NCI-H1092 (cell line): ENCODE measurements at regions not wholly inside any gene's neighbourhood (a gene's known extent, or its start where the extent isn't known, plus 50 kb on each side); places are given as distances from the start of the nearest gene placed in this dataset.
"Not testable (repeated sequence)": the region's sequence is repeated elsewhere in the genome, so short reads cannot be mapped to it uniquely, and the experiment has no call there.

ENCODE experiments used
- DNase-seq: peaks from one replicate; lab custom pipeline; 2025; lab: John Stamatoyannopoulos, UW

- DNase-seq = not testable (repeated sequence)
Observed at GRCh38 chr2:209300766-209301165, 123.1 kb upstream of the MAP2 start.

DNA sequence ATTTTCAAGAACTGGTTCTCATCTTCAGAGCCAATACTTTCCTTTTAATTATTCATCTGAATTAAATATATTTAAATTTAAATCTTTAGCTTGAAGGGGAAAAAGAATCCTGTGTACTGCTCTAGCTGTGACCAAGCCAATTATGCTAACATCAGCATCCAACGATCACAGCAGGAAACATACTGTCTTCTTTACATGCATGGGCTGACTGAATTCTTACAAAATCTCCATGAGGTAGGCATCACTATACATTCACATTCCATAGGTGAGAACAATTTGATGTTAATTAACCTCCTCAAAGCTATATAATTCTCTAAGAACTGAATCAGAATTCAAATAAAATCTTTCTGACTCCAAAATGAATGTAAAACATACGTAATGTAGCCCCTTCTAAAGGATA, 118.8 kb upstream of the MAP2 start:
- no peak for DNase-seq

- no peak for DNase-seq
Observed at GRCh38 chr2:209305746-209306196, 118.1 kb upstream of the MAP2 start.

- no peak for DNase-seq
Observed at GRCh38 chr2:209307161-209308001, 116.5 kb upstream of the MAP2 start.

GRCh38 chr2:209308415-209308814, 115.4 kb upstream of the MAP2 start:
- DNase-seq = no peak

- DNase-seq = no peak
Observed at GRCh38 chr2:209311948-209312347, 111.9 kb upstream of the MAP2 start.

DNA sequence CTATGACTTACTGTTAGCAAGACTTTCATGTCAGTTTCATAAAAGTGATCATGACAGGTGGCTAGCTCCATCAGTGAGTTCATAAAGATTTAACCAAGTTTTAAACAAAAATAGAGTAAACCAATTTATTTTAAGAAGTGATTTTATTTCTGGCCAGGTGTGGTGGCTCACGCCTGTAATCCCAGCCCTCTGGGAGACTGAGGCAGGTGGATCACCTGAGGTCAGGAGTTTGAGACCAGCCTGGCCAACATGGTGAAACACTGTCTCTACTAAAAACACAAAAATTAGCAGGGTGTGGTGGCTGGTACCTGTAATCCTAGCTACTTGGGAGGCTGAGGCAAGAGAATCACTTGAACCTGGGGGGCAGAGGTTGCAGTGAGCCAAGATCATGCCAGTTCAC, 111.4 kb upstream of the MAP2 start:
- DNase-seq = not testable (repeated sequence)

GRCh38 chr2:209314653-209315052, 109.2 kb upstream of the MAP2 start:
- no peak for DNase-seq

GRCh38 chr2:209316141-209316540, 107.7 kb upstream of the MAP2 start:
- no peak for DNase-seq

- DNase-seq = no peak
Observed at GRCh38 chr2:209321076-209321475, 102.8 kb upstream of the MAP2 start.

GRCh38 chr2:209321581-209321980, 102.3 kb upstream of the MAP2 start:
- no peak for DNase-seq

DNA sequence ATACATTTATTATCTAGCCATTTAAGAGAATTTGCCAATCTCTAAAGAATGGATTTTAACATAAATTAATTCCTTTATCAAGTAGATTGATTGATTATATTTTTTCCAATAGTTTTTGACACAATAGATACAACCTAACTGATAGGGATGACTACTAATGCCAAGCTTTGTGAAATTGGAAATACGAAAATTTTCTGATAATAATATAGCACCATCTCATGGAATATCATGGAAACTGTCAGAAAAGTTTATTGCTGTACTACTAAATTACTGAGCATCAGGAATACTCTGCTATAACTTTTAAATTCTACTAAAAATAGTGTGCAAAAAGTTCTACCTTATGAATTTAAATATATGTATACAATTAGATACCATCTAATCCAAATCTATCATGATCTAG, 101.8 kb upstream of the MAP2 start:
- DNase-seq = no peak

GRCh38 chr2:209322905-209323512, 100.8 kb upstream of the MAP2 start:
- no peak for DNase-seq

DNA sequence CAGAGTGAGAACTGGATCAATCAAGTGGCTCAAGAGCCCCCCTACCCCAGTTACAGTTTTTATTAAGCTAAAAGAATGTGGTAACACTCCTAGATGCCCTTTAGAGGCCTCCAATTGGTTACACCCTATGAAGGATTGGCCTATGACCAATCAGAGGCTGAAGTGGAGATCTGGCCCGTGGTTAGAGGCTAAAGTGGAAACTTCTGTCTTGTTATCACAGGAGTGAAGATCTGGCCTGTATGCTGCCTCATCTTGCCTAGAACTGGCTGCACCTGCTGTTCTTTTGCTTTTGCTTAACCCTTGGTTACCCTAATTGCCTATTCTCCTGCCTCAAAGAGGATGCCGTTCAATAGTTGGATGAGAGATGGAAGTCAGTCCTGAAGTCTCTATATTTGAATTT, 100.1 kb upstream of the MAP2 start:
- no peak for DNase-seq

DNA sequence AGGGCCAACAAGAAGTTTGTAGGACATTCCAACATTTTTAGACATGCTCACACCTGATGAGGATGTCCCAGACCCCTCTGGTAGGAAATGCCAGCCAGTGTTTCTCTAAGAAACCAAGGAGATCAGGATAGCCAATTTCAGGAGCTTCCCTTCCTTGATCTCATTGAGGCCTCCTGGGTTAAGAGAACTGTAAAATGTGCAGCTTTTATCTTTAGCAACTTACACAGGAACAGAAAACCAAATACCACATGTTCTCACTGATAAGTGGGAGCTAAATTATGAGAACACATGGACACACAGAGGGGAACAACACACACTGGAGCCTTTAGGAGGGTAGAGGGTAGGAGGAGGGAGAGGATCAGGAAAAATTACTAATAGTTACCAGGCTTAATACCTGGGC, 99.6 kb upstream of the MAP2 start:
- DNase-seq = no peak

- DNase-seq = peak; percentile 9
Observed at GRCh38 chr2:209331291-209331844, 92.5 kb upstream of the MAP2 start.

GRCh38 chr2:209334188-209335017, 89.4 kb upstream of the MAP2 start:
- DNase-seq = peak; percentile 58

- DNase-seq = no peak
Observed at GRCh38 chr2:209340522-209340921, 83.3 kb upstream of the MAP2 start.

DNA sequence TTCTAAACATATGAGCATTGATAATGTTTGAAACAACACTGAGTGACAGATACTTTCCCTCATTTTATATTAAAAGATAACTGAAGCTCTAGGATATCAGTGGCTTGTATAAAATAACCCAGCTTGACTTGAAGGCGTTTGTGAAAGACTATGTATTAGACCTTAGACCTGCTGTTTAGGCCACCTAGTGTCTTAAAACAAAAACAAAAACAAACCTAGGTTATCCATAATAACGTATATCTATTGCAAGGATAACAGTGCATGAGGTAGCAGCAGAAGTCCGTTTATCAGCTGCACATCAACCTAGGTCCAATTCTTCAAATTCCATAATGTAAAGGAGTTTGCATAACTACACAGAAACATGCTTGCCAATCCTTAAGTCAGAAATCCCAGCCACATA, 79.5 kb upstream of the MAP2 start:
- DNase-seq = no peak

GRCh38 chr2:209348433-209348832, 75.4 kb upstream of the MAP2 start:
- DNase-seq = peak; percentile 19

GRCh38 chr2:209351636-209352035, 72.2 kb upstream of the MAP2 start:
- no peak for DNase-seq

DNA sequence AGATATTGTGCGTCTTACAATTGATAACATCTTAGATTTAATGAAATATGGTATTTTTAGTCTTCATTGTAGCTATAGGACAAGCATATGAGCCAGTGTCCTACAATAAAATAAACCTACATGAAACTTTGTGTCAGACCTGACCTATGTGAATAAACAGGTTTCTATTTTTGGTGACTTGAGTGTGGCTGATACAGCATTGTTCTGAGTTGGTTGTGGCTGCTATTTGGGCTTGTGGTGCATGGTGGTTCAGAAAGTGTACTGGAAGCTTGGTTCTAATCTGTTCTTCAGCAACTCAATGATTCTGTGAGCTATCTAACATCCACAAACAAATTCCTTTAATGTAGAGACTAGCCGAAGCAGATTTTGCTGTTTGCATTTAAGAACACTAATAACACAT, 64.9 kb upstream of the MAP2 start:
- DNase-seq = no peak
